ENCODE measurements at regions not wholly inside any gene's neighbourhood (a gene's known extent, or its start where the extent isn't known, plus 50 kb on each side); places are given as distances from the start of the nearest gene placed in this dataset.

GRCh38 chr1:229810140-229810539, 184.1 kb downstream of the URB2 start:
- no peak for TF ChIP-seq GATA3 (IDR thresholded peaks at IDR 0.05; ENCODE audit: low read depth, low read length)
- no peak for TF ChIP-seq GATA2 (IDR thresholded peaks at IDR 0.05; ENCODE audit: low read depth, low read length)
